K562 (cell line): ENCODE measurements at regions not wholly inside any gene's neighbourhood (a gene's known extent, or its start where the extent isn't known, plus 50 kb on each side); places are given as distances from the start of the nearest gene placed in this dataset.

Experiments
- EZH2 ChIP-seq: IDR thresholded peaks from 2 replicates; pipeline ENCODE4 v1.6.1; 2012; ENCODE audit warnings: low read depth, mild to moderate bottlenecking, inconsistent platforms, low read length, borderline replicate concordance
- FOXJ2 ChIP-seq: fragments of 200-800 bp; sonication (Bioruptor generic); IDR thresholded peaks from 2 replicates; pipeline ENCODE4 v1.6.1; 2016; ENCODE audit warnings: missing genetic modification characterization, missing compliant biosample characterization
- ILF3 ChIP-seq: fragments of 450-650 bp; IDR thresholded peaks from 2 replicates; pipeline ENCODE4 v1.6.1; 2018; ENCODE audit warnings: antibody characterized with exemption, mild to moderate bottlenecking, moderate library complexity, borderline replicate concordance
- MCM2 ChIP-seq: fragments of 450-650 bp; IDR thresholded peaks from 2 replicates; pipeline ENCODE4 v1.6.1; 2017; ENCODE audit warnings: low read depth, mild to moderate bottlenecking
- MTA3 ChIP-seq: fragments of 450-650 bp; formaldehyde crosslinking; IDR thresholded peaks from 2 replicates; pipeline ENCODE4 v1.6.1; 2017; ENCODE audit warnings: mild to moderate bottlenecking, borderline replicate concordance
- NBN ChIP-seq: fragments of 450-650 bp; IDR thresholded peaks from 2 replicates; pipeline ENCODE4 v1.6.1; 2016; ENCODE audit warnings: low read depth, mild to moderate bottlenecking
- PYGO2 ChIP-seq: fragments of 450-650 bp; IDR thresholded peaks from 2 replicates; pipeline ENCODE4 v1.6.1; 2016; ENCODE audit warnings: mild to moderate bottlenecking, missing genetic modification characterization, moderate library complexity, missing compliant biosample characterization
- RAD51 ChIP-seq: fragments of 450-650 bp; IDR thresholded peaks from 2 replicates; pipeline ENCODE4 v1.7.1; 2016; ENCODE audit warnings: low read depth, mild to moderate bottlenecking, borderline replicate concordance
- SMARCC2 ChIP-seq: fragments of 450-650 bp; IDR thresholded peaks from 2 replicates; pipeline ENCODE4 v1.6.1; 2017; ENCODE audit warnings: antibody characterized with exemption, moderate library complexity, mild to moderate bottlenecking, low read depth
- STAT6 ChIP-seq: sonication (generic); formaldehyde crosslinking; IDR thresholded peaks from 2 replicates; pipeline ENCODE4 v1.8.1; 2023; ENCODE audit warnings: mild to moderate bottlenecking, missing genetic modification reagents
- TCF7 ChIP-seq: sonication (generic); IDR thresholded peaks from 2 replicates; pipeline ENCODE4 v1.6.1; 2016; ENCODE audit warnings: antibody characterized with exemption, borderline replicate concordance
- THRAP3 ChIP-seq: fragments of 450-650 bp; IDR thresholded peaks from 2 replicates; pipeline ENCODE4 v1.6.1; 2016; ENCODE audit warnings: mild to moderate bottlenecking, inconsistent platforms, borderline replicate concordance
- TRIM24 ChIP-seq, 2 experiments: fragments of 450-650 bp; IDR thresholded peaks; 2 replicates each; pipeline ENCODE4 v1.6.1; 2016
- XRCC4 ChIP-seq: IDR thresholded peaks from one replicate; pipeline ENCODE4 v1.6.1; 2011; ENCODE audit not compliant: insufficient read depth, insufficient read length; ENCODE audit errors: extremely low read depth
- ZBTB1 ChIP-seq: sonication (generic); formaldehyde crosslinking; IDR thresholded peaks from 2 replicates; pipeline ENCODE4 v1.8.1; 2023; ENCODE audit warnings: missing genetic modification reagents, low read depth, mild to moderate bottlenecking, borderline replicate concordance
- ZNF124 ChIP-seq: sonication (generic); formaldehyde crosslinking; IDR thresholded peaks from 2 replicates; pipeline ENCODE4 v1.8.1; 2022; ENCODE audit warnings: missing genetic modification reagents
- ZNF175 ChIP-seq: fragments of 200-800 bp; sonication (Bioruptor generic); IDR thresholded peaks from 2 replicates; pipeline ENCODE4 v1.6.1; 2016; ENCODE audit warnings: low read depth, mild to moderate bottlenecking, missing genetic modification characterization, missing compliant biosample characterization
- ZNF274 ChIP-seq: IDR thresholded peaks from 2 replicates; pipeline ENCODE4 v1.6.1; 2011; ENCODE audit warnings: low read depth, mild to moderate bottlenecking, low read length, moderate library complexity, borderline replicate concordance
- ZNF699 ChIP-seq: fragments of 250-450 bp; sonication (Bioruptor Pico); IDR thresholded peaks from 2 replicates; pipeline ENCODE4 v1.8.0; 2021; ENCODE audit warnings: mild to moderate bottlenecking, moderate library complexity; ENCODE audit not compliant: insufficient replicate concordance
- TF ChIP-seq, protein P1 (sequence below): fragments of 450-650 bp; IDR thresholded peaks from 2 replicates; pipeline ENCODE4 v1.6.1; 2016
- TF ChIP-seq, protein P2 (sequence below): fragments of 450-650 bp; conservative IDR thresholded peaks from 2 replicates; pipeline ENCODE4 v1.6.1; 2016; ENCODE audit warnings: missing genetic modification characterization, low read depth, mild to moderate bottlenecking, control low read depth, missing compliant biosample characterization
- TF ChIP-seq, protein P3 (sequence below): sonication (generic); formaldehyde crosslinking; IDR thresholded peaks from 2 replicates; pipeline ENCODE4 v1.8.0; 2022; ENCODE audit warnings: mild to moderate bottlenecking, missing genetic modification reagents, borderline replicate concordance

DNA sequence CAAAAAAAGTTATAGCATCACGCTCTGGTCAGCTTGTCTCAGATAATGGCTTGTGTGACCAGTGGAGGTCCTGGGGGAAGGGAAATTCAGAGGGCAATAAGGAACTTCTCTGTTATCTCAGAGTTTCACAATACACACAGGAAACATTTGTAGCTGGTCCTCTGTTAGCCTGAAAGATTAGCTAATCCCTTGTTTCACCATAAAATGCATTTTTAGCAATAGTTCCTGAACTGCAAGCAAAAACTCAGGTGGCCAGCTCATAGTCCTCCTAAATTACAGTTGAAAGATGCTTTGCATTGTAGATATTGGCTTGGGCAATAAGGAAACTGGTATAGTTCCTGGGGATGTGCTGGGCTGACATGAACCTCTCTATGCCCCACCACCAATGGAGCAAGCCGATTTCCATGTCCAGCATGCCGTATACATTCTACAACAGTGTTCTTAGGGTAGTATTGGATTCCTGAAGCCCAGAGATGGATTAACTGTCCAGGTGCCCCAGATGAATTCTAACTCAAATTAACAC lies 141.5 kb upstream of the TBL1XR1 start (continued):
- TF ChIP-seq ZNF124 (CRISPR knock-in tag), result no peak
- no peak for TF ChIP-seq XRCC4
- TF ChIP-seq, protein P1, sequence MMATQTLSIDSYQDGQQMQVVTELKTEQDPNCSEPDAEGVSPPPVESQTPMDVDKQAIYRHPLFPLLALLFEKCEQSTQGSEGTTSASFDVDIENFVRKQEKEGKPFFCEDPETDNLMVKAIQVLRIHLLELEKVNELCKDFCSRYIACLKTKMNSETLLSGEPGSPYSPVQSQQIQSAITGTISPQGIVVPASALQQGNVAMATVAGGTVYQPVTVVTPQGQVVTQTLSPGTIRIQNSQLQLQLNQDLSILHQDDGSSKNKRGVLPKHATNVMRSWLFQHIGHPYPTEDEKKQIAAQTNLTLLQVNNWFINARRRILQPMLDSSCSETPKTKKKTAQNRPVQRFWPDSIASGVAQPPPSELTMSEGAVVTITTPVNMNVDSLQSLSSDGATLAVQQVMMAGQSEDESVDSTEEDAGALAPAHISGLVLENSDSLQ, result peak; percentile 7; the same call in 1 of the 2 replicates
- no peak for TF ChIP-seq ILF3
- TF ChIP-seq PYGO2 (tag), result no peak
- TF ChIP-seq STAT6 (CRISPR knock-in tag), result no peak
- no peak for TF ChIP-seq ZNF175 (CRISPR knock-in tag)
- TF ChIP-seq MCM2, result no peak
- peak; percentile 28; the same call in 1 of the 2 replicates for TF ChIP-seq NBN
- TF ChIP-seq EZH2, result no peak
- TF ChIP-seq, protein P2, sequence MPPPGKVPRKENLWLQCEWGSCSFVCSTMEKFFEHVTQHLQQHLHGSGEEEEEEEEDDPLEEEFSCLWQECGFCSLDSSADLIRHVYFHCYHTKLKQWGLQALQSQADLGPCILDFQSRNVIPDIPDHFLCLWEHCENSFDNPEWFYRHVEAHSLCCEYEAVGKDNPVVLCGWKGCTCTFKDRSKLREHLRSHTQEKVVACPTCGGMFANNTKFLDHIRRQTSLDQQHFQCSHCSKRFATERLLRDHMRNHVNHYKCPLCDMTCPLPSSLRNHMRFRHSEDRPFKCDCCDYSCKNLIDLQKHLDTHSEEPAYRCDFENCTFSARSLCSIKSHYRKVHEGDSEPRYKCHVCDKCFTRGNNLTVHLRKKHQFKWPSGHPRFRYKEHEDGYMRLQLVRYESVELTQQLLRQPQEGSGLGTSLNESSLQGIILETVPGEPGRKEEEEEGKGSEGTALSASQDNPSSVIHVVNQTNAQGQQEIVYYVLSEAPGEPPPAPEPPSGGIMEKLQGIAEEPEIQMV, result no peak
- TF ChIP-seq TCF7, result no peak
- no peak for TF ChIP-seq ZBTB1 (CRISPR knock-in tag)
- peak; percentile 86 to 88 for TF ChIP-seq TRIM24 (IDR thresholded peaks at IDR 0.05)
- TF ChIP-seq, protein P3, sequence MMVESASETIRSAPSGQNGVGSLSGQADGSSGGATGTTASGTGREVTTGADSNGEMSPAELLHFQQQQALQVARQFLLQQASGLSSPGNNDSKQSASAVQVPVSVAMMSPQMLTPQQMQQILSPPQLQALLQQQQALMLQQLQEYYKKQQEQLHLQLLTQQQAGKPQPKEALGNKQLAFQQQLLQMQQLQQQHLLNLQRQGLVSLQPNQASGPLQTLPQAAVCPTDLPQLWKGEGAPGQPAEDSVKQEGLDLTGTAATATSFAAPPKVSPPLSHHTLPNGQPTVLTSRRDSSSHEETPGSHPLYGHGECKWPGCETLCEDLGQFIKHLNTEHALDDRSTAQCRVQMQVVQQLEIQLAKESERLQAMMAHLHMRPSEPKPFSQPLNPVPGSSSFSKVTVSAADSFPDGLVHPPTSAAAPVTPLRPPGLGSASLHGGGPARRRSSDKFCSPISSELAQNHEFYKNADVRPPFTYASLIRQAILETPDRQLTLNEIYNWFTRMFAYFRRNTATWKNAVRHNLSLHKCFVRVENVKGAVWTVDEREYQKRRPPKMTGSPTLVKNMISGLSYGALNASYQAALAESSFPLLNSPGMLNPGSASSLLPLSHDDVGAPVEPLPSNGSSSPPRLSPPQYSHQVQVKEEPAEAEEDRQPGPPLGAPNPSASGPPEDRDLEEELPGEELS, result no peak
- no peak for TF ChIP-seq THRAP3
- TF ChIP-seq SMARCC2, result peak; percentile 39
- TF ChIP-seq RAD51, result 0 out of 2 replicates have a peak, but pooled peaks have one; percentile 5
- TF ChIP-seq FOXJ2 (tag), result no peak
- no peak for TF ChIP-seq ZNF274
- peak; percentile 60; the same call in 1 of the 2 replicates for TF ChIP-seq MTA3
- TF ChIP-seq ZNF699 (CRISPR knock-in tag), result no peak
